GM19455 (cell line): ENCODE measurements at regions not wholly inside any gene's neighbourhood (a gene's known extent, or its start where the extent isn't known, plus 50 kb on each side); places are given as distances from the start of the nearest gene placed in this dataset.
"Not testable (repeated sequence)": the region's sequence is repeated elsewhere in the genome, so short reads cannot be mapped to it uniquely, and the experiment has no call there.

Experiments used
- ATAC-seq: cut with Tn5 transposase; IDR thresholded peaks from one replicate; pipeline ENCODE4 v1.9.1; 2021; ENCODE audit not compliant: unreplicated experiment

GRCh38 chr14:48616931-48617330 is 941.5 kb upstream of the MDGA2 start:
- no peak for ATAC-seq

GRCh38 chr14:48615618-48616017 is 940.2 kb upstream of the MDGA2 start:
- no peak for ATAC-seq

GRCh38 chr14:48614003-48614402 is 938.6 kb upstream of the MDGA2 start:
- ATAC-seq = no peak

GRCh38 chr14:48606960-48607359 is 931.6 kb upstream of the MDGA2 start:
- ATAC-seq = not testable (repeated sequence)

GRCh38 chr14:48598458-48598857 is 923.1 kb upstream of the MDGA2 start:
- ATAC-seq = no peak

- no peak for ATAC-seq
Observed at GRCh38 chr14:48586099-48586498, 910.7 kb upstream of the MDGA2 start.

- no peak for ATAC-seq
Observed at GRCh38 chr14:48584031-48584430, 908.6 kb upstream of the MDGA2 start.

- ATAC-seq = no peak
Observed at GRCh38 chr14:48582938-48583337, 907.5 kb upstream of the MDGA2 start.

GRCh38 chr14:48580692-48581091 is 905.3 kb upstream of the MDGA2 start:
- no peak for ATAC-seq

GRCh38 chr14:48575772-48576171 is 900.4 kb upstream of the MDGA2 start:
- ATAC-seq = no peak

- ATAC-seq = no peak
Observed at GRCh38 chr14:48568688-48569087, 893.3 kb upstream of the MDGA2 start.

GRCh38 chr14:48568252-48568651 is 892.8 kb upstream of the MDGA2 start:
- no peak for ATAC-seq

- no peak for ATAC-seq
Observed at GRCh38 chr14:48563489-48563888, 888.1 kb upstream of the MDGA2 start.

GRCh38 chr14:48561438-48561837 is 886.0 kb upstream of the MDGA2 start:
- ATAC-seq = not testable (repeated sequence)

GRCh38 chr14:48560421-48560820 is 885.0 kb upstream of the MDGA2 start:
- ATAC-seq = no peak

GRCh38 chr14:48553443-48553842 is 878.0 kb upstream of the MDGA2 start:
- no peak for ATAC-seq

GRCh38 chr14:48546996-48547395 is 871.6 kb upstream of the MDGA2 start:
- no peak for ATAC-seq

GRCh38 chr14:48537600-48537999 is 862.2 kb upstream of the MDGA2 start:
- ATAC-seq = no peak

- no peak for ATAC-seq
Observed at GRCh38 chr14:48536318-48536717, 860.9 kb upstream of the MDGA2 start.

- no peak for ATAC-seq
Observed at GRCh38 chr14:48527832-48528231, 852.4 kb upstream of the MDGA2 start.

GRCh38 chr14:48526307-48526706 is 850.9 kb upstream of the MDGA2 start:
- ATAC-seq = no peak

- ATAC-seq = no peak
Observed at GRCh38 chr14:48504921-48505320, 829.5 kb upstream of the MDGA2 start.

GRCh38 chr14:48490756-48491155 is 815.4 kb upstream of the MDGA2 start:
- no peak for ATAC-seq

- no peak for ATAC-seq
Observed at GRCh38 chr14:48473944-48474343, 798.5 kb upstream of the MDGA2 start.
